ENCODE measurements at regions not wholly inside any gene's neighbourhood (a gene's known extent, or its start where the extent isn't known, plus 50 kb on each side); places are given as distances from the start of the nearest gene placed in this dataset.

- TF ChIP-seq EP300 (IDR thresholded peaks at IDR 0.05; ENCODE audit: low read length) = no peak
- TF ChIP-seq ZMIZ1 (IDR thresholded peaks at IDR 0.05; ENCODE audit: low read depth in 2 of 2, low read length in 2 of 2) = no peak
- no peak for TF ChIP-seq XRCC5 (IDR thresholded peaks at IDR 0.05; ENCODE audit: low read depth, low read length)
- no peak for TF ChIP-seq SREBF1 (IDR thresholded peaks at IDR 0.05; ENCODE audit: borderline replicate concordance, low read depth, low read length)
- no peak for TF ChIP-seq GABPA (tag; conservative IDR thresholded peaks at IDR 0.05; ENCODE audit: low read depth)
- no peak for TF ChIP-seq ZC3H11A (IDR thresholded peaks at IDR 0.05; ENCODE audit: low read depth, low read length)
Observed at GRCh38 chr9:80144406-80144805, 572.6 kb downstream of the TLE4 start (continued).

DNA sequence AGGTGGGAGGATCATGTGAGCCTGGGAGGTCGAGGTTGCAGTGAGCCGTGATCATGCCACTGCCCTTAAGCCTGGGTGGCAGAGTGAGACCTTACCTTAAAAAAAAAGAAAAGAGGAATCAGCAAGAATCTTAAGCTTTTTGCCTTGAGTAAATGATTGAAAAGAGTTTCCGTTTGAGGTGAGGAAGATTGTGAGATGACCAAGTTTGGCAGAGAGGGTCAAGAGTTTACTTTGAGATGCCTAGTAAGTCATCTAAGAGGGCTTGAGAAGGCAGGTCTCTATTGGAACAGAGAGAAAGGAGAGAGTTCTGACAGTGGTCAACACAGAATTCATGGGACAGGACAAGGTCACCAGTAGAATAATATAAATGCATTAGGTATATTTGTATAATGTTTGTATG is 572.1 kb downstream of the TLE4 start:
- Histone ChIP-seq H4K20me1 (replicated peaks; ENCODE audit: control insufficient read depth, insufficient read depth, low read length) (no peaks in the 10 kb centered on the region), H3K9ac (ENCODE audit: insufficient read depth in 1 of 2, low read depth in 2 of 2, low read length in 2 of 2) (no peak overlapping the region), H3K36me3 (ENCODE audit: control insufficient read depth, insufficient read depth, low read length) (no peaks in the 10 kb centered on the region), H3K27ac (ENCODE audit: extremely low read depth, low read depth, low read length) (no peak overlapping the region), H3K9me1 (ENCODE audit: control insufficient read depth, insufficient read depth, low read length) (no peaks in the 10 kb centered on the region), H3K9me3 (replicated peaks; ENCODE audit: control insufficient read depth, insufficient read depth, low read depth, low read length) (no peaks in the 10 kb centered on the region), H2AFZ (ENCODE audit: low read depth, low read length) (no peak overlapping the region), H3K4me3 (no peak overlapping the region), H3K4me2 (ENCODE audit: insufficient read depth, low read length) (no peak overlapping the region), H3K27me3 (ENCODE audit: control insufficient read depth in 2 of 2, insufficient read depth in 2 of 2, low read length in 2 of 2) (no peaks in the 10 kb centered on the region), H3K4me1 (replicated peaks in 1 of 2; ENCODE audit: control insufficient read depth in 2 of 2, insufficient read depth in 2 of 2, low read length in 2 of 2) (no peaks in the 10 kb centered on the region), H3K79me2 (ENCODE audit: control insufficient read depth, insufficient read depth, low read length) (no peaks in the 10 kb centered on the region)
- BruUV-seq (replicated peaks) = no TSS peak
- 0% methylated on average over 1 of the region's 3 CpGs for WGBS (ENCODE audit: insufficient coverage, low coverage, missing lambda C conversion rate)
- in situ Hi-C loops (cut with MboI) = no loop called here
- ATAC-seq (no peak), DNase-seq (ENCODE audit: extremely low read depth in 1 of 4, low spot score in 3 of 4) (no peak), FAIRE-seq (no peak)
- intact Hi-C loops (cut with micrococcal nuclease) = no loop called here
- ChIA-PET CTCF (ENCODE audit: low intra/inter-chr PET ratio) (no interaction called here), POLR2A (no interaction called here)
- no peak for TF ChIP-seq JUN (IDR thresholded peaks at IDR 0.05; ENCODE audit: borderline replicate concordance, low read depth, low read length)
- TF ChIP-seq JUN (CRISPR knock-in tag; IDR thresholded peaks at IDR 0.05; ENCODE audit: borderline replicate concordance) = no peak
- TF ChIP-seq, protein P1, sequence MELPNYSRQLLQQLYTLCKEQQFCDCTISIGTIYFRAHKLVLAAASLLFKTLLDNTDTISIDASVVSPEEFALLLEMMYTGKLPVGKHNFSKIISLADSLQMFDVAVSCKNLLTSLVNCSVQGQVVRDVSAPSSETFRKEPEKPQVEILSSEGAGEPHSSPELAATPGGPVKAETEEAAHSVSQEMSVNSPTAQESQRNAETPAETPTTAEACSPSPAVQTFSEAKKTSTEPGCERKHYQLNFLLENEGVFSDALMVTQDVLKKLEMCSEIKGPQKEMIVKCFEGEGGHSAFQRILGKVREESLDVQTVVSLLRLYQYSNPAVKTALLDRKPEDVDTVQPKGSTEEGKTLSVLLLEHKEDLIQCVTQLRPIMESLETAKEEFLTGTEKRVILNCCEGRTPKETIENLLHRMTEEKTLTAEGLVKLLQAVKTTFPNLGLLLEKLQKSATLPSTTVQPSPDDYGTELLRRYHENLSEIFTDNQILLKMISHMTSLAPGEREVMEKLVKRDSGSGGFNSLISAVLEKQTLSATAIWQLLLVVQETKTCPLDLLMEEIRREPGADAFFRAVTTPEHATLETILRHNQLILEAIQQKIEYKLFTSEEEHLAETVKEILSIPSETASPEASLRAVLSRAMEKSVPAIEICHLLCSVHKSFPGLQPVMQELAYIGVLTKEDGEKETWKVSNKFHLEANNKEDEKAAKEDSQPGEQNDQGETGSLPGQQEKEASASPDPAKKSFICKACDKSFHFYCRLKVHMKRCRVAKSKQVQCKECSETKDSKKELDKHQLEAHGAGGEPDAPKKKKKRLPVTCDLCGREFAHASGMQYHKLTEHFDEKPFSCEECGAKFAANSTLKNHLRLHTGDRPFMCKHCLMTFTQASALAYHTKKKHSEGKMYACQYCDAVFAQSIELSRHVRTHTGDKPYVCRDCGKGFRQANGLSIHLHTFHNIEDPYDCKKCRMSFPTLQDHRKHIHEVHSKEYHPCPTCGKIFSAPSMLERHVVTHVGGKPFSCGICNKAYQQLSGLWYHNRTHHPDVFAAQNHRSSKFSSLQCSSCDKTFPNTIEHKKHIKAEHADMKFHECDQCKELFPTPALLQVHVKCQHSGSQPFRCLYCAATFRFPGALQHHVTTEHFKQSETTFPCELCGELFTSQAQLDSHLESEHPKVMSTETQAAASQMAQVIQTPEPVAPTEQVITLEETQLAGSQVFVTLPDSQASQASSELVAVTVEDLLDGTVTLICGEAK (IDR thresholded peaks at IDR 0.05) = no peak
- TF ChIP-seq, protein P1 (CRISPR knock-in tag; IDR thresholded peaks at IDR 0.05) = no peak
